Right lobe of liver (tissue), 6 donors: ENCODE measurements at regions not wholly inside any gene's neighbourhood (a gene's known extent, or its start where the extent isn't known, plus 50 kb on each side); places are given as distances from the start of the nearest gene placed in this dataset.
"Not testable (repeated sequence)": the region's sequence is repeated elsewhere in the genome, so short reads cannot be mapped to it uniquely, and the experiment has no call there.

Source experiments
- ATAC-seq, 4 donors: fragments of 200-7000 bp; cut with Tn5 transposase; one replicate each; pipeline ENCODE4 v1.9.1; 2020; ENCODE audit warnings: mild to moderate bottlenecking in 4 of 4, moderate library complexity in 4 of 4
- DNase-seq, 3 donors: peaks; one replicate each; pipeline ENCODE4 v3.0.0-alpha.2; 2020
- H3K27ac ChIP-seq, 3 donors: fragments of 200-600 bp; one replicate each; pipeline ENCODE4 v1.8.0; 2022
- H3K27me3 ChIP-seq, 2 donors: fragments of 200-600 bp; one replicate each; pipeline ENCODE4 v1.8.0; 2022
- H3K36me3 ChIP-seq, 4 donors: fragments of 200-600 bp; sonication (generic) in 1 of 4; one replicate each; pipeline versions ENCODE4 v1.5.1 to v1.8.0; 2017 to 2022; ENCODE audit warnings: control low read depth in 1 of 4
- H3K4me1 ChIP-seq, 4 donors: fragments of 200-600 bp; sonication (generic) in 1 of 4; one replicate each; pipeline versions ENCODE4 v1.5.1 to v1.8.0; 2017 to 2022; ENCODE audit warnings: control low read depth in 1 of 4
- H3K4me3 ChIP-seq, 3 donors: fragments of 200-600 bp; one replicate each; pipeline ENCODE4 v1.8.0; 2022
- H3K9me3 ChIP-seq, 4 donors: fragments of 200-600 bp; sonication (generic) in 1 of 4; one replicate each; pipeline versions ENCODE4 v1.5.1 to v1.8.0; 2017 to 2022; ENCODE audit warnings: control low read depth in 1 of 4
- CTCF ChIP-seq, 4 donors: fragments of 200-600 bp in 3 of 4; fragments of 450-650 bp in 1 of 4; IDR thresholded peaks; one replicate each; pipeline versions ENCODE4 v1.5.1 to v1.8.0; 2016 to 2022; ENCODE audit warnings: antibody characterized with exemption in 4 of 4, mild to moderate bottlenecking in 2 of 4
- POLR2A ChIP-seq: fragments of 450-650 bp; IDR thresholded peaks from one replicate; pipeline ENCODE4 v1.6.1; 2017; ENCODE audit warnings: antibody characterized with exemption, mild to moderate bottlenecking
- WGBS: methylation state at CpG from one replicate; pipeline ENCODE4 v1.1.6; 2018; ENCODE audit warnings: low coverage, low lambda C conversion rate; ENCODE audit not compliant: insufficient coverage; ENCODE audit errors: missing lambda C conversion rate; 5-methylcytosine and 5-hydroxymethylcytosine counted together
- intact Hi-C, 2 donors: fragments of 100-400 bp; cut with DNase I; formaldehyde crosslinking; loops; one replicate each; pipeline versions ENCODE4 v1.11.2 to v1.14.1; 2022
- donor health status: DM: no; HTN: yes; CAD: no.
- donor health status: DM: no; HTN: no; CAD: no.
- donor health status: DM: no; HTN: no; CAD: no.
- donor health status: DM: no; HTN: yes; CAD: no.
- donor health status: DM: no; HTN: yes; CAD: no.

- Histone ChIP-seq H3K27me3 (no peaks in the 10 kb centered on the region), H3K36me3 (no peaks in the 10 kb centered on the region), H3K4me3 (no peak overlapping the region), H3K27ac (no peak overlapping the region), H3K9me3 (no peaks in the 10 kb centered on the region), H3K4me1 (no peaks in the 10 kb centered on the region)
- DNase-seq (no peak), ATAC-seq (no peak)
- 18% methylated on average over 1 of the region's 1 CpG for WGBS
- intact Hi-C loops: no loop called here
- no peak for TF ChIP-seq CTCF (IDR thresholded peaks at IDR 0.05)
- no peak for TF ChIP-seq POLR2A
These were observed 117.8 kb upstream of the EDA2R start for GRCh38 chrX:66756717-66757116.

DNA sequence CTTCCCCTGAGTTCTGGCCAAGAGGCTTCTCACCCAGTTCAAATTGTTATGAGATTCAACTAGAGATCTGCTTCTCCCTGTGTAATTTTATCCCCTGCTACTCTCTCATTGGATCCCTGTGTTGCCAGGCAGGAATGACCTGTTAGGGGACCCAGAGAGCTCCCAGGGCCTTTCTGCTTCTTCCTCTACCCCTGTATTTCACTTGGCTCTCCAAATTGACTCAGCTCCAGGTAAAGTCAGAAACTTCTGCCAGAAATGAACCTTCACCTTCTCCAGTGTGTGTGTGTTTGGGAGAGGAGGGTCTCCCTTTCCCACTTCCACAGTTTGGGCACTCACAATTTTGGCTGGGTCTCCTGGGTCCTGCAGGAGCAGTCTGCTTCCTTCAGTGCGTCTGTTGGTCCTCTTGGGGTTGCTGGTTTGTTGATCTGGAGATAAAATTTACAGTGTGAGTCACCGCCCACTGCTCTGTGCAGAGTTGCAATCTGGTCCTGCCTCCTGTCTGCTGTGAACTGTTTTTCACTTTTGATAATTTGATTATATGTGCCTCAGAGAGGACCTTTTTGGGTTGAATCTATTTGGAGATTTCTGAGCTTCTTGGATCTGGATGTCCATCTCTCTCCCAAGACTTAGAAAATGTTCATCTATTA lies 112.4 kb upstream of the EDA2R start:
- intact Hi-C loops: no loop called here
- TF ChIP-seq CTCF (IDR thresholded peaks at IDR 0.05) (no peak), POLR2A (no peak)
- H3K4me3 ChIP-seq: no peak overlapping the region
- WGBS: 36% methylated on average over 2 of the region's 2 CpGs
- H3K27me3 ChIP-seq: no peaks in the 10 kb centered on the region
- H3K9me3 ChIP-seq: no peaks in the 10 kb centered on the region
- ATAC-seq (no peak), DNase-seq (no peak)
- no peaks in the 10 kb centered on the region for H3K4me1 ChIP-seq
- H3K36me3 ChIP-seq: no peaks in the 10 kb centered on the region
- no peak overlapping the region for H3K27ac ChIP-seq

DNA sequence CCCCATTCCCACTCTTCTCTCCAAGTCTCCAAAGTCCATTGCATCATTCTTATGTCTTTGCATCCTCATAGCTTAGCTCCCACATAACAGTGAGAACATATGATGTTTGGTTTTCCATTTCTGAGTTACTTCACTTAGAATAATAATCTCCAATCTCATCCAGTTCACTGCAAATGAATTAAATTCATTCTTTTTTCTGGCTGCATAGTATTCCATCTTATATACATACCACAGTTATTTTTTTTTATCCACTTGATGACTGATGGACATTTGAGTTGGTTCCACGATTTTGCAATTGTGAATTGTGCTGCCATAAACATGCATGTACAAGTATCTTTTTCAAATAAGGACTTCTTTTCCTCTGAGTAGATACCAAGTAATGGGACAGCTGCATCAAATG lies 105.6 kb upstream of the EDA2R start:
- H3K4me1 ChIP-seq, H3K27me3 ChIP-seq, intact Hi-C loops, DNase-seq, ATAC-seq, H3K9me3 ChIP-seq, H3K4me3 ChIP-seq, H3K36me3 ChIP-seq, H3K27ac ChIP-seq: not testable (repeated sequence)
- 15% methylated on average over 1 of the region's 1 CpG for WGBS

DNA sequence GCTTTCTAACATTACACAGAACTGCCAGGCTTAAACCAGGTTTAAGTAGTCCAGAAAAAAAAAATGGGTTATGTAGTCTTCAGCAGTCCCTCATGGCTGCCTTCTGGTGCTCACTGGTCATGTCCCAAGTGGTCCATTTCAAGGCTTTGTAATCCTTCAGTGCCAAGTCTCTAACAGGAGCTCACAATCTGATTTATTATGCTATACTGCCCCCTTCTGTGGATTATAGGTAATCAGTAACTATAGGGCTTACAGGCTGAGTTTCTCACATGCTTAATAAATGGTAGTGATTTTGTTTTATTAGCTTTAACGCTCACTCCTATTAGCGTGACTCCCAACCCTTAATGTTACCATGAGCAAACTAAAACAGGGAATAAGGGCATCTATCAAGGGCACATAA lies 92.5 kb upstream of the EDA2R start:
- TF ChIP-seq CTCF (IDR thresholded peaks at IDR 0.05): peak; percentile 27 to 48 (median 36)
- no peak for TF ChIP-seq POLR2A
- WGBS: 19% methylated on average over 2 of the region's 2 CpGs
- intact Hi-C loops: no loop called here
- Histone ChIP-seq H3K9me3 (no peaks in the 10 kb centered on the region), H3K4me3 (no peak overlapping the region), H3K27ac (no peak overlapping the region), H3K36me3 (no peaks in the 10 kb centered on the region), H3K4me1 (no peaks in the 10 kb centered on the region), H3K27me3 (no peaks in the 10 kb centered on the region)
- ATAC-seq (peak; percentile 39 to 60 (median 54)), DNase-seq (no peak)

DNA sequence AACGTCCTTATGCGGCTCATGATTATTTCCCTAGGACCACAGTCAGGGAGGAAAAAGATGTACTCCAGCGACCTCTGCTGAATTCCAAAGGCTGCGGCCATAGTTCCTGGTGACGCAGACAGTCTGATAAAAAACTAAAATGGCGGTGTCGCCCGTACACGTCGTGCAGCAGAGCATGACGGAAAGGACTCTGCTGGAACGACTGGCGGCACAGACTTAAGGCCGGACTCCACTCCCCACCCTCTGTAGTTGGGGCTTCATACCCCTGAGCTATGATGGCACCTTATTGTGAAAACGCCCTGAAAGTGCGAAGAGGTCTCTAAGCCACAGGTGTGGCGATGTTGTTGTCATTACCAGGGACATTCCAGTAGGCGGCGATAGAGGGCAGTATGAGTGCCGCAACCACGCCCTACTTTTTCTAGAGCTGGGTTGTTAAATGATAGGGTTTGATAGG lies 90.0 kb upstream of the EDA2R start:
- peak in 2 of 3 donors; percentile 36 to 52 for DNase-seq
- Histone ChIP-seq H3K4me1 (no peaks in the 10 kb centered on the region), H3K27ac (peak overlapping the region in 1 of 3 donors; percentile 33), H3K9me3 (no peaks in the 10 kb centered on the region), H3K36me3 (no peaks in the 10 kb centered on the region), H3K4me3 (peak overlapping the region; percentile 29 to 52 (median 45)), H3K27me3 (no peaks in the 10 kb centered on the region)
- TF ChIP-seq CTCF (IDR thresholded peaks at IDR 0.05) (peak; percentile 52 to 73 (median 66)), POLR2A (no peak)
- peak; percentile 96 to 97 (median 97) for ATAC-seq
- 17% methylated on average over 11 of the region's 21 CpGs for WGBS
- intact Hi-C loops: no loop called here
